HepG2 (cell line): ENCODE measurements at regions not wholly inside any gene's neighbourhood (a gene's known extent, or its start where the extent isn't known, plus 50 kb on each side); places are given as distances from the start of the nearest gene placed in this dataset.

Experiments used
- ATAC-seq: fragments of 200-7000 bp; cut with Tn5 transposase; 3 replicates; pipeline ENCODE4 v1.9.1; 2020; ENCODE audit warnings: mild to moderate bottlenecking, moderate library complexity
- BruUV-seq: library from RNA; stranded (reverse); fragments of 400-500 nt; replicated peaks from 2 replicates; lab custom pipeline; 2021; lab: Mats Ljungman, UMichigan
- CTCF ChIA-PET: fragments of 300-600 bp; formaldehyde crosslinking; extraction: SDS; loops from one replicate; lab custom pipeline; 2021; ENCODE audit warnings: low total read pairs, inconsistent platforms, low intra/inter-chr PET ratio; lab: Yijun Ruan, JAX
- POLR2A ChIA-PET: fragments of 350-600 bp; sonication (Branson Sonifier 250); formaldehyde crosslinking; loops from one replicate; lab custom pipeline; 2020; ENCODE audit warnings: antibody characterized with exemption, inconsistent platforms; lab: Yijun Ruan, JAX
- DNase-seq: peaks from one replicate; pipeline ENCODE4 v3.0.0-alpha.2; 2015; ENCODE audit warnings: low spot score
- FAIRE-seq: peaks from 3 replicates; lab custom pipeline; 2011; peaks lifted over from hg19 to GRCh38; lab: Jason Lieb, UNC
- H2AFZ ChIP-seq: one replicate; pipeline ENCODE4 v1.6.1; 2011; ENCODE audit warnings: low read length, inconsistent platforms
- H3K27ac ChIP-seq: fragments of 300-600 bp; 3 replicates; pipeline ENCODE4 v1.8.0; 2011; ENCODE audit warnings: mixed run types, mild to moderate bottlenecking, mixed read lengths, low read length, inconsistent platforms; ENCODE audit not compliant: insufficient read depth; ENCODE audit errors: extremely low read length
- H3K27me3 ChIP-seq, 2 experiments: fragments of 200-600 bp in 1 of 2; 2 replicates in 1 of 2; 3 replicates in 1 of 2; pipeline versions ENCODE4 v1.6.0 to v1.8.0; 2011; ENCODE audit warnings: low read length in 2 of 2, mild to moderate bottlenecking in 2 of 2, moderate library complexity in 2 of 2, inconsistent platforms in 1 of 2; ENCODE audit not compliant: insufficient read depth in 2 of 2, control insufficient read depth in 1 of 2
- H3K36me3 ChIP-seq, 2 experiments: fragments of 200-600 bp in 1 of 2; replicated peaks in 1 of 2; 2 replicates in 1 of 2; 3 replicates in 1 of 2; pipeline versions ENCODE4 v1.5.1 to v1.8.0; 2011; ENCODE audit warnings: low read length in 2 of 2, inconsistent platforms in 1 of 2; ENCODE audit not compliant: insufficient read depth in 2 of 2, control insufficient read depth in 1 of 2
- H3K4me1 ChIP-seq: 2 replicates; pipeline ENCODE4 v1.5.1; 2012; ENCODE audit warnings: low read length, inconsistent platforms; ENCODE audit not compliant: insufficient read depth
- H3K4me2 ChIP-seq: 2 replicates; pipeline ENCODE4 v1.6.0; 2011; ENCODE audit warnings: low read depth, low read length, inconsistent platforms
- H3K4me3 ChIP-seq, 3 experiments: fragments of 200-600 bp in 1 of 3; sonication (generic), shearing (Covaris generic) in 1 of 3; replicated peaks in 1 of 3; 2 replicates each; pipeline ENCODE4 v1.5.1; 2011 to 2016; ENCODE audit warnings: low read length in 3 of 3, inconsistent platforms in 2 of 3, low read depth in 2 of 3, mild to moderate bottlenecking in 2 of 3, control low read depth in 1 of 3, mixed read lengths in 1 of 3; ENCODE audit not compliant: insufficient read depth in 1 of 3
- H3K79me2 ChIP-seq: one replicate; pipeline ENCODE4 v1.6.1; 2011; ENCODE audit warnings: low read length, inconsistent platforms; ENCODE audit not compliant: insufficient read depth
- H3K9ac ChIP-seq: 2 replicates; pipeline ENCODE4 v1.6.0; 2011; ENCODE audit warnings: mild to moderate bottlenecking, low read depth, low read length, inconsistent platforms; ENCODE audit not compliant: insufficient read depth
- H3K9me3 ChIP-seq: 2 replicates; pipeline ENCODE4 v1.5.1; 2012; ENCODE audit warnings: mild to moderate bottlenecking, low read length
- H4K20me1 ChIP-seq: 2 replicates; pipeline ENCODE4 v1.6.0; 2011; ENCODE audit warnings: inconsistent platforms, mild to moderate bottlenecking, low read length, moderate library complexity; ENCODE audit not compliant: insufficient read depth
- ARNT ChIP-seq: fragments of 450-650 bp; IDR thresholded peaks from 2 replicates; pipeline ENCODE4 v1.6.1; 2017
- FOXJ3 ChIP-seq: sonication (generic); formaldehyde crosslinking; IDR thresholded peaks from 2 replicates; pipeline ENCODE4 v1.4.0; 2020; ENCODE audit warnings: missing genetic modification reagents, mild to moderate bottlenecking, borderline replicate concordance
- JUND ChIP-seq: sonication (generic); formaldehyde crosslinking; IDR thresholded peaks from 2 replicates; pipeline ENCODE4 v1.8.0; 2022; ENCODE audit warnings: mild to moderate bottlenecking, missing genetic modification reagents
- NFE2L1 ChIP-seq: sonication (generic); formaldehyde crosslinking; IDR thresholded peaks from 2 replicates; pipeline ENCODE4 v1.4.0; 2020; ENCODE audit warnings: missing genetic modification reagents, mild to moderate bottlenecking, borderline replicate concordance
- RERE ChIP-seq: IDR thresholded peaks from 2 replicates; pipeline ENCODE4 v1.6.1; 2016; ENCODE audit warnings: low read depth, missing genetic modification reagents, missing compliant biosample characterization
- TGIF2 ChIP-seq: IDR thresholded peaks from 2 replicates; pipeline ENCODE4 v1.6.1; 2016; ENCODE audit warnings: control low read depth, missing compliant biosample characterization
- ZFX ChIP-seq: sonication (generic); formaldehyde crosslinking; IDR thresholded peaks from 2 replicates; pipeline ENCODE4 v1.4.0; 2020; ENCODE audit warnings: mild to moderate bottlenecking, low read depth, missing genetic modification reagents, moderate library complexity
- ZNF318 ChIP-seq: sonication (generic); formaldehyde crosslinking; IDR thresholded peaks from 2 replicates; pipeline ENCODE4 v1.4.0; 2020; ENCODE audit warnings: mild to moderate bottlenecking, missing genetic modification reagents
- ZNF33B ChIP-seq: sonication (generic); formaldehyde crosslinking; IDR thresholded peaks from 2 replicates; pipeline ENCODE4 v1.5.1; 2020; ENCODE audit warnings: mild to moderate bottlenecking, missing genetic modification reagents
- ZNF367 ChIP-seq: sonication (generic); formaldehyde crosslinking; IDR thresholded peaks from 2 replicates; pipeline ENCODE4 v1.4.0; 2020; ENCODE audit warnings: missing genetic modification reagents, borderline replicate concordance
- ZNF451 ChIP-seq: sonication (generic); formaldehyde crosslinking; IDR thresholded peaks from 2 replicates; pipeline ENCODE4 v1.5.0; 2020; ENCODE audit warnings: mild to moderate bottlenecking, missing genetic modification reagents
- ZNF605 ChIP-seq: sonication (generic); formaldehyde crosslinking; IDR thresholded peaks from 2 replicates; pipeline ENCODE4 v1.8.0; 2022; ENCODE audit warnings: mild to moderate bottlenecking, missing genetic modification reagents
- WGBS: methylation state at CpG from one replicate; pipeline ENCODE4 v1.1.6; 2017; ENCODE audit warnings: low lambda C conversion rate; 5-methylcytosine and 5-hydroxymethylcytosine counted together
- in situ Hi-C: cut with HindIII; loops from 2 replicates; pipeline ENCODE4 v1.10.0; 2017; ENCODE audit warnings: low pct_unique_long_range_greater_than_20kb; ENCODE audit not compliant: extremely low pct_ligation_motif_present
- intact Hi-C: fragments of 100-400 bp; cut with micrococcal nuclease; formaldehyde crosslinking; loops from one replicate; pipeline ENCODE4 v1.10.0; 2022; ENCODE audit not compliant: unreplicated experiment

GRCh38 chr10:108187408-108188012, 1023.0 kb upstream of the SORCS1 start:
- H3K4me2 ChIP-seq, result no peak overlapping the region
- CTCF ChIA-PET, result no interaction called here
- no peak overlapping the region for H3K9ac ChIP-seq
- H3K27ac ChIP-seq, result no peak overlapping the region
- no peak for ATAC-seq
- POLR2A ChIA-PET, result no interaction called here
- in situ Hi-C loops (no loop called here), intact Hi-C loops (no loop called here)
- DNase-seq, result no peak
- H3K9me3 ChIP-seq, result peaks cover 97% of the 10 kb centered on the region
- H2AFZ ChIP-seq, result no peak overlapping the region
- H3K79me2 ChIP-seq, result no peaks in the 10 kb centered on the region
- no TSS peak for BruUV-seq
- no peaks in the 10 kb centered on the region for H3K36me3 ChIP-seq
- no peaks in the 10 kb centered on the region for H4K20me1 ChIP-seq
- TF ChIP-seq ARNT, result no peak
- TF ChIP-seq ZNF451, result no peak
- TF ChIP-seq FOXJ3 (CRISPR knock-in tag), result no peak
- TF ChIP-seq JUND, result no peak
- TF ChIP-seq ZNF318 (CRISPR knock-in tag), result no peak
- TF ChIP-seq ZFX (CRISPR knock-in tag), result no peak
- TF ChIP-seq ZNF33B (CRISPR knock-in tag), result no peak
- TF ChIP-seq NFE2L1, result no peak
- TF ChIP-seq ZNF605 (CRISPR knock-in tag), result no peak
- no peak for TF ChIP-seq TGIF2 (CRISPR knock-in tag)
- no peak for TF ChIP-seq RERE (CRISPR knock-in tag)
- TF ChIP-seq ZNF367 (CRISPR knock-in tag), result no peak
- WGBS, result 20% methylated on average over 3 of the region's 3 CpGs
- no peaks in the 10 kb centered on the region for H3K4me1 ChIP-seq
- no peak overlapping the region for H3K4me3 ChIP-seq
- H3K27me3 ChIP-seq, result no peaks in the 10 kb centered on the region
- FAIRE-seq, result no peak
